Stimulated activated CD4-positive, alpha-beta T cell treated with anti-CD3 and anti-CD28 coated beads, Interleukin-1b, Interleukin-23, amount 100 ng/mL, for 48 hours (primary cell): ENCODE measurements at regions not wholly inside any gene's neighbourhood (a gene's known extent, or its start where the extent isn't known, plus 50 kb on each side); places are given as distances from the start of the nearest gene placed in this dataset.
"Not testable (repeated sequence)": the region's sequence is repeated elsewhere in the genome, so short reads cannot be mapped to it uniquely, and the experiment has no call there.

Experiments used
- DNase-seq: peaks from one replicate; pipeline ENCODE4 v3.0.0-alpha.2; 2020

GRCh38 chr1:192907545-192908243 is 98.9 kb downstream of the RGS2 start:
- no peak for DNase-seq

- not testable (repeated sequence) for DNase-seq
Measured at GRCh38 chr1:192911896-192912656, 103.2 kb downstream of the RGS2 start.

- DNase-seq: no peak
Measured at GRCh38 chr1:192913683-192914082, 104.8 kb downstream of the RGS2 start.

GRCh38 chr1:192914092-192914491 is 105.3 kb downstream of the RGS2 start:
- DNase-seq: no peak

- no peak for DNase-seq
Measured at GRCh38 chr1:192914696-192915095, 105.9 kb downstream of the RGS2 start.

- DNase-seq: no peak
Measured at GRCh38 chr1:192916021-192916420, 107.2 kb downstream of the RGS2 start.

- DNase-seq: no peak
Measured at GRCh38 chr1:192918259-192918658, 109.4 kb downstream of the RGS2 start.

GRCh38 chr1:192920412-192920811 is 111.6 kb downstream of the RGS2 start:
- no peak for DNase-seq

- no peak for DNase-seq
Measured at GRCh38 chr1:192925609-192926008, 116.8 kb downstream of the RGS2 start.

- DNase-seq: no peak
Measured at GRCh38 chr1:192926736-192927135, 117.9 kb downstream of the RGS2 start.

GRCh38 chr1:192927496-192927895 is 118.7 kb downstream of the RGS2 start:
- no peak for DNase-seq

GRCh38 chr1:192929597-192929996 is 120.8 kb downstream of the RGS2 start:
- no peak for DNase-seq

- DNase-seq: no peak
Measured at GRCh38 chr1:192933744-192934143, 124.9 kb downstream of the RGS2 start.

- no peak for DNase-seq
Measured at GRCh38 chr1:192936313-192937018, 122.7 kb downstream of the UCHL5 start.

GRCh38 chr1:192937128-192937527 is 122.0 kb downstream of the UCHL5 start:
- no peak for DNase-seq

- no peak for DNase-seq
Measured at GRCh38 chr1:192939440-192939839, 119.7 kb downstream of the UCHL5 start.

GRCh38 chr1:192940658-192941057 is 118.5 kb downstream of the UCHL5 start:
- no peak for DNase-seq

GRCh38 chr1:192941722-192942411 is 117.3 kb downstream of the UCHL5 start:
- no peak for DNase-seq

GRCh38 chr1:192943108-192943507 is 116.1 kb downstream of the UCHL5 start:
- DNase-seq: no peak

- DNase-seq: no peak
Measured at GRCh38 chr1:192943522-192943921, 115.6 kb downstream of the UCHL5 start.

GRCh38 chr1:192945390-192946130 is 113.6 kb downstream of the UCHL5 start:
- no peak for DNase-seq

- no peak for DNase-seq
Measured at GRCh38 chr1:192949783-192950182, 109.4 kb downstream of the UCHL5 start.
